Colonic mucosa (tissue), 4 donors: ENCODE measurements at regions not wholly inside any gene's neighbourhood (a gene's known extent, or its start where the extent isn't known, plus 50 kb on each side); places are given as distances from the start of the nearest gene placed in this dataset.

ENCODE experiments used
- DNase-seq: peaks from one replicate; pipeline ENCODE4 v3.0.0-alpha.2; 2020
- H3K27ac ChIP-seq: fragments of 200-600 bp; one replicate; pipeline ENCODE4 v1.8.0; 2021
- H3K27me3 ChIP-seq: fragments of 200-600 bp; one replicate; pipeline ENCODE4 v1.8.0; 2021
- H3K36me3 ChIP-seq: fragments of 200-600 bp; one replicate; pipeline ENCODE4 v1.8.0; 2021
- H3K4me1 ChIP-seq: fragments of 200-600 bp; one replicate; pipeline ENCODE4 v1.8.0; 2021; ENCODE audit warnings: mild to moderate bottlenecking
- H3K4me3 ChIP-seq: fragments of 200-600 bp; one replicate; pipeline ENCODE4 v1.8.0; 2021
- H3K9ac ChIP-seq, 2 donors: one replicate each; pipeline ENCODE4 v1.7.0; 2013; ENCODE audit warnings: control low read depth in 2 of 2, low read depth in 2 of 2, low read length in 2 of 2
- H3K9me3 ChIP-seq: fragments of 200-600 bp; one replicate; pipeline ENCODE4 v1.8.0; 2021
- intact Hi-C: fragments of 100-400 bp; cut with DNase I; formaldehyde crosslinking; loops from one replicate; pipeline ENCODE4 v1.14.1; 2022
- TF ChIP-seq, protein P1 (sequence below): fragments of 200-600 bp; IDR thresholded peaks from one replicate; pipeline ENCODE4 v1.8.0; 2022; ENCODE audit warnings: antibody characterized with exemption, mild to moderate bottlenecking
- donor health status: healthy.
- donor health status: DM: no; HTN: no; CAD: no.
- donor health status: DM: no; HTN: no; CAD: no.

DNA sequence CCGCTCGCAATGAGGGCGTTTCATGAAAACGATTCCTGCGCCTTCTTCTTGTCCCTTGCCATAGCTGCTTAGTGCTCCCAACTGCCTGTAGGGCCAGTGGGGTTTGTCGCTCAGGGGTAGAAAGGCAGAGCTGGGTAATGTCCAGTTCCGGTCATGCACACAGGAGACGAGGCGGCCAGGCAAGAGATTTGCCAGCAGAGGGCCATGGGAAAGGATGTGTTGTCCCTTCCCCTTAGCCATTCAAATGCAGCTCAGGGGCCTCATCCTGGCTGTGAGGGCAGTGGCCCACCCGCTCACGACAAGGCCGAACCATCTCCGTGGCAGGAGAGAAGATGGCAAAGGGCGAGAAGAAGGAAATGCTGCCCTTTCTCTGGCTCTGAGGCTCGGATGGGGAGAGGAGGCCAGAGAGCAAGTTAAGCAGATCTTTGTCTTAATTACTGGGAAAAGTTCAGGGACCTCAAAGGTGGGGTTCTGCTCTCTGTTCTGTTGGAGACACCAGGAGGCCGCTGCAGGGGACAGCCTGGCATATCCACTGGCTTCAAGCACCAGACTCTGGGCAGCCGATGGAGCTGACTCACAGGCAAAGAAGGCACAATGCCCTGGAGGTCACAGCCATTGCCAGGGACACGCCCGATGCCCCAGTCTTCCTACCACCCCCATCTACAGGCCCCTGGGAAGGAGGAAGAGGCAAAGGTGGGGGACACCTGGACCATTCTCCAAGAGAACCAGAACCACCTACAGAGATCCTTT lies 534.8 kb upstream of the MGMT start:
- no peak for DNase-seq
- TF ChIP-seq, protein P1, sequence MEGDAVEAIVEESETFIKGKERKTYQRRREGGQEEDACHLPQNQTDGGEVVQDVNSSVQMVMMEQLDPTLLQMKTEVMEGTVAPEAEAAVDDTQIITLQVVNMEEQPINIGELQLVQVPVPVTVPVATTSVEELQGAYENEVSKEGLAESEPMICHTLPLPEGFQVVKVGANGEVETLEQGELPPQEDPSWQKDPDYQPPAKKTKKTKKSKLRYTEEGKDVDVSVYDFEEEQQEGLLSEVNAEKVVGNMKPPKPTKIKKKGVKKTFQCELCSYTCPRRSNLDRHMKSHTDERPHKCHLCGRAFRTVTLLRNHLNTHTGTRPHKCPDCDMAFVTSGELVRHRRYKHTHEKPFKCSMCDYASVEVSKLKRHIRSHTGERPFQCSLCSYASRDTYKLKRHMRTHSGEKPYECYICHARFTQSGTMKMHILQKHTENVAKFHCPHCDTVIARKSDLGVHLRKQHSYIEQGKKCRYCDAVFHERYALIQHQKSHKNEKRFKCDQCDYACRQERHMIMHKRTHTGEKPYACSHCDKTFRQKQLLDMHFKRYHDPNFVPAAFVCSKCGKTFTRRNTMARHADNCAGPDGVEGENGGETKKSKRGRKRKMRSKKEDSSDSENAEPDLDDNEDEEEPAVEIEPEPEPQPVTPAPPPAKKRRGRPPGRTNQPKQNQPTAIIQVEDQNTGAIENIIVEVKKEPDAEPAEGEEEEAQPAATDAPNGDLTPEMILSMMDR, result no peak
- H3K27ac ChIP-seq, result no peak overlapping the region
- intact Hi-C loops, result no loop called here
- no peak overlapping the region for H3K9ac ChIP-seq
- no peaks in the 10 kb centered on the region for H3K27me3 ChIP-seq
- no peaks in the 10 kb centered on the region for H3K9me3 ChIP-seq
- H3K36me3 ChIP-seq, result no peaks in the 10 kb centered on the region
- H3K4me1 ChIP-seq, result no peaks in the 10 kb centered on the region
- H3K4me3 ChIP-seq, result no peak overlapping the region

DNA sequence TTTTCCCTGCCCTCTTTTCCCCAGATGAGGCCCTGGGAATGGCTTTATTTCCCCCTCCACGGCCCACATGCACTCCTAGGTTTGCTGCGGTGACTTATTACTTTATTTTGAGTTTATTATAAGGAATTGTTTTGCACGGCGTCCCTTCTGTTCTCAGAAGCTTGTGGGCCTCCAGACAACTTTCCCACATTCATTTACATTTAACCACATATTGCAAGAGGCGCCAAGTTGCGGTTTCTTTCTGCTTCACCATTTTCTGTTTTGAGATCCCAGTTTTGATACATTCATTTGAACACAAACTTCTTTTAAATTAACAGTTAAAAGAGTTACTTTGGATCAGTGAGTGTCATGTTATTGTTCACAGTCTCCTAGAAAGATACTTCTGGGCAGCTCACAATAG lies 532.5 kb upstream of the MGMT start:
- intact Hi-C loops, result no loop called here
- no peak overlapping the region for H3K4me3 ChIP-seq
- no peak for DNase-seq
- TF ChIP-seq, protein P1, result no peak
- no peaks in the 10 kb centered on the region for H3K27me3 ChIP-seq
- H3K36me3 ChIP-seq, result no peaks in the 10 kb centered on the region
- no peak overlapping the region for H3K9ac ChIP-seq
- H3K9me3 ChIP-seq, result no peaks in the 10 kb centered on the region
- H3K4me1 ChIP-seq, result no peaks in the 10 kb centered on the region
- no peak overlapping the region for H3K27ac ChIP-seq

DNA sequence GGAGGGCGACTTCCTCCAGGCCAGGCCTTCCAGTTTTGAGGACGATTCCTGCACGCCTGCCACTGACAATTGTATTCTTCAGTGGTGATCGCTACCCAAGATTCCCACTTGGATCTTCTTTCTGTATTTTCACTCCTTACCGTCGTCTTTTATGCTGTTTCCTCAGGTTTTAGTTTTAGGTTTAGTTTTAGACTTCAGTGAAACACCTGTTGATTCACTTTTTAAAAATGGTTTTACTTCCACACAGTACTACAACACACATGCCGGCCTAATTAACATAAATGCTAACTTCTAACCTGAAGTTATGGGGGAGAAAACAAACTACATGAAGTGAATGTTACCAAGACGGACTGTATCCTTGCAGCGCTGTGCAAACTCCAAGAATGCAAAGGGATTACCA lies 530.6 kb upstream of the MGMT start:
- DNase-seq, result no peak
- Histone ChIP-seq H3K4me1 (no peaks in the 10 kb centered on the region), H3K9ac (no peak overlapping the region), H3K27ac (no peak overlapping the region), H3K27me3 (no peaks in the 10 kb centered on the region), H3K36me3 (no peaks in the 10 kb centered on the region), H3K9me3 (no peaks in the 10 kb centered on the region), H3K4me3 (no peak overlapping the region)
- TF ChIP-seq, protein P1, result no peak
- intact Hi-C loops, result no loop called here

- Histone ChIP-seq H3K4me1 (no peaks in the 10 kb centered on the region), H3K36me3 (no peaks in the 10 kb centered on the region), H3K9me3 (no peaks in the 10 kb centered on the region), H3K27ac (no peak overlapping the region), H3K4me3 (no peak overlapping the region), H3K27me3 (no peaks in the 10 kb centered on the region), H3K9ac (no peak overlapping the region)
- intact Hi-C loops, result no loop called here
- DNase-seq, result no peak
- TF ChIP-seq, protein P1, result no peak
Measured at GRCh38 chr10:128938558-128938957, 528.5 kb upstream of the MGMT start.

DNA sequence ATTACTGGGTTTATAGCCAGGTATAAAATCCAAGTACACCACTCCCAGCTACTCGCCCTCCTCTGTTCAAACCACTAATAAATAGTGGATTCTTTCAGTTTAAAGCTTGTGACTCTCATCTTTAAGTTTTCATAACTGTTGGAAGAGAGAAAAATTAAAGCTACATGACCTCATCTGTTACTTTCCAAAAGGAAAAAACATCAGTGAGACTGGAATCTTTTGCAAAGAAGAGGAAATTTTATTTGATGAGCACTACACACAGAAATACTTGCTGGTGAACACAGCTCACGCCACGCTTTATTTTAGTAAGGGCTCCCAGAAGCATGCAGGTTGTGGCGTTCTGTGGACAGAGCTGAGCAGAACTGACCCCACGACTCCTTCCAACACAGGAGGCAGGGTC lies 527.0 kb upstream of the MGMT start:
- Histone ChIP-seq H3K4me1 (no peaks in the 10 kb centered on the region), H3K4me3 (no peak overlapping the region), H3K36me3 (no peaks in the 10 kb centered on the region), H3K27me3 (no peaks in the 10 kb centered on the region), H3K9ac (no peak overlapping the region), H3K9me3 (no peaks in the 10 kb centered on the region), H3K27ac (no peak overlapping the region)
- DNase-seq, result no peak
- TF ChIP-seq, protein P1, result no peak
- intact Hi-C loops, result no loop called here
